ENCODE measurements at regions not wholly inside any gene's neighbourhood (a gene's known extent, or its start where the extent isn't known, plus 50 kb on each side); places are given as distances from the start of the nearest gene placed in this dataset.

GRCh38 chr3:43177085-43177484 lies 71.2 kb upstream of the POMGNT2 start:
- H3K4me3 ChIP-seq (ENCODE audit: low read length) = no peak overlapping the region
- TF ChIP-seq CTCF (IDR thresholded peaks at IDR 0.05; ENCODE audit: low read depth, low read length) (no peak), EZH2phosphoT487 (IDR thresholded peaks at IDR 0.05; ENCODE audit: low read depth) (no peak)
- peaks cover 4% of the 10 kb centered on the region; the same call in 1 of the 2 replicates for H3K9me3 ChIP-seq (ENCODE audit: insufficient read depth, low read length)
- H3K27ac ChIP-seq (ENCODE audit: low read length) = no peak overlapping the region
- no peak overlapping the region for H3K9ac ChIP-seq (ENCODE audit: low read length)
- H3K4me2 ChIP-seq (ENCODE audit: low read length) = no peak overlapping the region
- H3K36me3 ChIP-seq (replicated peaks; ENCODE audit: low read depth, low read length) = no peaks in the 10 kb centered on the region
- H3K27me3 ChIP-seq (ENCODE audit: low read depth, low read length) = peaks cover 16% of the 10 kb centered on the region
- H4K20me1 ChIP-seq (ENCODE audit: insufficient read depth, low read length) = no peaks in the 10 kb centered on the region
- no peak overlapping the region for H2AFZ ChIP-seq (ENCODE audit: low read depth, low read length)
- H3K79me2 ChIP-seq (ENCODE audit: low read length) = no peaks in the 10 kb centered on the region
- peaks cover 17% of the 10 kb centered on the region for H3K4me1 ChIP-seq (ENCODE audit: low read length)

GRCh38 chr3:43176666-43177065 lies 70.8 kb upstream of the POMGNT2 start:
- H3K27ac ChIP-seq (ENCODE audit: low read length) = no peak overlapping the region

GRCh38 chr3:43175541-43175940 lies 69.7 kb upstream of the POMGNT2 start:
- Histone ChIP-seq H3K4me3 (ENCODE audit: low read length) (no peak overlapping the region), H4K20me1 (ENCODE audit: insufficient read depth, low read length) (no peaks in the 10 kb centered on the region), H3K4me1 (ENCODE audit: low read length) (peaks cover 4% of the 10 kb centered on the region), H3K4me2 (ENCODE audit: low read length) (no peak overlapping the region), H3K27me3 (ENCODE audit: low read depth, low read length) (peaks cover 15% of the 10 kb centered on the region), H3K9me3 (ENCODE audit: insufficient read depth, low read length) (peaks cover 4% of the 10 kb centered on the region; the same call in 1 of the 2 replicates), H3K36me3 (replicated peaks; ENCODE audit: low read depth, low read length) (no peaks in the 10 kb centered on the region), H3K9ac (ENCODE audit: low read length) (no peak overlapping the region), H3K27ac (ENCODE audit: low read length) (no peak overlapping the region), H2AFZ (ENCODE audit: low read depth, low read length) (no peak overlapping the region), H3K79me2 (ENCODE audit: low read length) (no peaks in the 10 kb centered on the region)
- TF ChIP-seq CTCF (IDR thresholded peaks at IDR 0.05; ENCODE audit: low read depth, low read length) (no peak), EZH2phosphoT487 (IDR thresholded peaks at IDR 0.05; ENCODE audit: low read depth) (no peak)

More at GRCh38 chr3:43176666-43177065, 70.8 kb upstream of the POMGNT2 start:
- Histone ChIP-seq H3K79me2 (ENCODE audit: low read length) (no peaks in the 10 kb centered on the region), H3K4me3 (ENCODE audit: low read length) (no peak overlapping the region), H3K36me3 (replicated peaks; ENCODE audit: low read depth, low read length) (no peaks in the 10 kb centered on the region), H3K4me2 (ENCODE audit: low read length) (no peak overlapping the region), H3K9me3 (ENCODE audit: insufficient read depth, low read length) (peaks cover 4% of the 10 kb centered on the region; the same call in 1 of the 2 replicates), H3K9ac (ENCODE audit: low read length) (no peak overlapping the region), H2AFZ (ENCODE audit: low read depth, low read length) (no peak overlapping the region), H3K27me3 (ENCODE audit: low read depth, low read length) (peaks cover 16% of the 10 kb centered on the region), H3K4me1 (ENCODE audit: low read length) (peaks cover 16% of the 10 kb centered on the region), H4K20me1 (ENCODE audit: insufficient read depth, low read length) (no peaks in the 10 kb centered on the region)
- TF ChIP-seq EZH2phosphoT487 (IDR thresholded peaks at IDR 0.05; ENCODE audit: low read depth) = no peak
- no peak for TF ChIP-seq CTCF (IDR thresholded peaks at IDR 0.05; ENCODE audit: low read depth, low read length)

- no peaks in the 10 kb centered on the region for H4K20me1 ChIP-seq (ENCODE audit: insufficient read depth, low read length)
- no peak overlapping the region for H3K4me2 ChIP-seq (ENCODE audit: low read length)
- no peaks in the 10 kb centered on the region for H3K79me2 ChIP-seq (ENCODE audit: low read length)
- H3K9me3 ChIP-seq (ENCODE audit: insufficient read depth, low read length) = peaks cover 4% of the 10 kb centered on the region; the same call in 1 of the 2 replicates
- H2AFZ ChIP-seq (ENCODE audit: low read depth, low read length) = no peak overlapping the region
- H3K4me3 ChIP-seq (ENCODE audit: low read length) = no peak overlapping the region
- H3K36me3 ChIP-seq (replicated peaks; ENCODE audit: low read depth, low read length) = no peaks in the 10 kb centered on the region
- H3K27me3 ChIP-seq (ENCODE audit: low read depth, low read length) = peaks cover 13% of the 10 kb centered on the region; the same call in 1 of the 2 replicates
- TF ChIP-seq EZH2phosphoT487 (IDR thresholded peaks at IDR 0.05; ENCODE audit: low read depth) = no peak
- TF ChIP-seq CTCF (IDR thresholded peaks at IDR 0.05; ENCODE audit: low read depth, low read length) = no peak
- no peak overlapping the region for H3K27ac ChIP-seq (ENCODE audit: low read length)
- H3K4me1 ChIP-seq (ENCODE audit: low read length) = no peaks in the 10 kb centered on the region
- no peak overlapping the region for H3K9ac ChIP-seq (ENCODE audit: low read length)
Measured at GRCh38 chr3:43173949-43174348, 68.1 kb upstream of the POMGNT2 start.

All from OCI-LY3 (cell line).